Fibroblast of lung (primary cell): ENCODE measurements at regions not wholly inside any gene's neighbourhood (a gene's known extent, or its start where the extent isn't known, plus 50 kb on each side); places are given as distances from the start of the nearest gene placed in this dataset.

Experiments used
- EZH2 ChIP-seq: IDR thresholded peaks from 2 replicates; pipeline ENCODE4 v1.5.1; 2012; ENCODE audit warnings: low read length, control low read depth, mild to moderate bottlenecking; ENCODE audit errors: missing control alignments
- TF ChIP-seq, protein P1 (sequence below), 2 donors: IDR thresholded peaks in 1 of 2; conservative IDR thresholded peaks in 1 of 2; 1 replicate in 1 of 2; 2 replicates in 1 of 2; pipeline ENCODE4 v1.5.1; 2011 to 2012; ENCODE audit warnings: low read length in 2 of 2, control low read depth in 1 of 2, inconsistent platforms in 1 of 2, low read depth in 1 of 2, mild to moderate bottlenecking in 1 of 2

DNA sequence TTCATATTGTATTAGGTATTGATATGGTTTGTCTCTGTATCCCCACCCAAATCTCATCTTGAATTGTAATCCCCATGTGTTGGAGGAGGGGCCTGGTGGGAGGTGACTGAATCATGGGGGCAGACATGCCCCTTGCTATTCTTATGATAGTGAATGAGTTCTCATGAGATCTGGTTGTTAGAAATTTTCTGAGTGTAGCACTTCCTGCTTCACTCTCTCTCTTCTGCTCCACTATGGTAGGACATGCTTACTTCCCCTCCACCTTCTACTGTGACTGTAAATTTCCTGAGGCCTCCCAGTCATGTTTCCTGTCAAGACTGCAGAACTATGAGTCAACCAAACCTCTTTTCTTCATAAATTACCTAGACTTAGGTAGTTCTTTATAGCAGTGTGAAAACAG is 187.4 kb upstream of the SLC24A2 start:
- TF ChIP-seq, protein P1, sequence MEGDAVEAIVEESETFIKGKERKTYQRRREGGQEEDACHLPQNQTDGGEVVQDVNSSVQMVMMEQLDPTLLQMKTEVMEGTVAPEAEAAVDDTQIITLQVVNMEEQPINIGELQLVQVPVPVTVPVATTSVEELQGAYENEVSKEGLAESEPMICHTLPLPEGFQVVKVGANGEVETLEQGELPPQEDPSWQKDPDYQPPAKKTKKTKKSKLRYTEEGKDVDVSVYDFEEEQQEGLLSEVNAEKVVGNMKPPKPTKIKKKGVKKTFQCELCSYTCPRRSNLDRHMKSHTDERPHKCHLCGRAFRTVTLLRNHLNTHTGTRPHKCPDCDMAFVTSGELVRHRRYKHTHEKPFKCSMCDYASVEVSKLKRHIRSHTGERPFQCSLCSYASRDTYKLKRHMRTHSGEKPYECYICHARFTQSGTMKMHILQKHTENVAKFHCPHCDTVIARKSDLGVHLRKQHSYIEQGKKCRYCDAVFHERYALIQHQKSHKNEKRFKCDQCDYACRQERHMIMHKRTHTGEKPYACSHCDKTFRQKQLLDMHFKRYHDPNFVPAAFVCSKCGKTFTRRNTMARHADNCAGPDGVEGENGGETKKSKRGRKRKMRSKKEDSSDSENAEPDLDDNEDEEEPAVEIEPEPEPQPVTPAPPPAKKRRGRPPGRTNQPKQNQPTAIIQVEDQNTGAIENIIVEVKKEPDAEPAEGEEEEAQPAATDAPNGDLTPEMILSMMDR (conservative IDR thresholded peaks at IDR 0.05 in 1 of 2, IDR thresholded peaks at IDR 0.05 in 1 of 2; ENCODE audit: low read depth in 1 of 2, low read length in 2 of 2): no peak
- TF ChIP-seq EZH2: no peak
